Endothelial cell of umbilical vein (primary cell): ENCODE measurements at regions not wholly inside any gene's neighbourhood (a gene's known extent, or its start where the extent isn't known, plus 50 kb on each side); places are given as distances from the start of the nearest gene placed in this dataset.

Experiments
- BruUV-seq: library from RNA; stranded (reverse); fragments of 400-500 nt; replicated peaks from 2 replicates; lab custom pipeline; 2021; lab: Mats Ljungman, UMichigan
- CTCF ChIA-PET: fragments of 300-600, 350-600 bp; sonication (Branson Sonifier 250); formaldehyde crosslinking; loops from one replicate; lab custom pipeline; 2021; ENCODE audit warnings: antibody characterized with exemption, inconsistent platforms; lab: Charles Lee
- POLR2A ChIA-PET: fragments of 300-600, 350-600 bp; sonication (Branson Sonifier 250); formaldehyde crosslinking; loops from one replicate; lab custom pipeline; 2021; ENCODE audit warnings: antibody characterized with exemption, inconsistent platforms; lab: Charles Lee
- DNase-seq: peaks from one replicate; pipeline ENCODE4 v3.0.0-alpha.2; 2011; ENCODE audit warnings: low read depth, low spot score
- FAIRE-seq: peaks from 2 replicates; lab custom pipeline; 2011; peaks lifted over from hg19 to GRCh38; lab: Jason Lieb, UNC
- H2AFZ ChIP-seq: 2 replicates; pipeline ENCODE4 v1.6.0; 2012; ENCODE audit warnings: low read depth, low read length, control low read depth, inconsistent platforms
- H3K27ac ChIP-seq: 2 replicates; pipeline ENCODE4 v1.5.1; 2011; ENCODE audit warnings: low read depth, mild to moderate bottlenecking, control low read depth, low read length, moderate library complexity; ENCODE audit not compliant: insufficient read depth
- H3K27me3 ChIP-seq, 2 experiments: 2 replicates each; pipeline versions ENCODE4 v1.6.0 to v1.6.1; 2011; ENCODE audit warnings: low read length in 2 of 2, mixed read lengths in 1 of 2; ENCODE audit not compliant: control insufficient read depth in 2 of 2, insufficient read depth in 2 of 2
- H3K36me3 ChIP-seq, 2 experiments: 2 replicates in 1 of 2; 3 replicates in 1 of 2; pipeline ENCODE4 v1.5.1; 2011; ENCODE audit warnings: low read length in 2 of 2, mild to moderate bottlenecking in 1 of 2, moderate library complexity in 1 of 2; ENCODE audit not compliant: control insufficient read depth in 2 of 2, insufficient read depth in 2 of 2; ENCODE audit errors: extremely low read depth in 1 of 2
- H3K4me1 ChIP-seq: 3 replicates; pipeline ENCODE4 v1.5.1; 2011; ENCODE audit warnings: mild to moderate bottlenecking, low read length; ENCODE audit not compliant: control insufficient read depth, insufficient read depth; ENCODE audit errors: extremely low read depth
- H3K4me2 ChIP-seq: 2 replicates; pipeline ENCODE4 v1.6.1; 2011; ENCODE audit warnings: low read length, control low read depth, mixed read lengths; ENCODE audit not compliant: insufficient read depth
- H3K4me3 ChIP-seq, 3 experiments: fragments of 200-600 bp in 1 of 3; sonication (generic), shearing (Covaris generic) in 1 of 3; replicated peaks in 1 of 3; 2 replicates each; pipeline ENCODE4 v1.5.1; 2011 to 2016; ENCODE audit warnings: control low read depth in 3 of 3, low read length in 3 of 3, mild to moderate bottlenecking in 2 of 3, inconsistent platforms in 1 of 3, low read depth in 1 of 3, moderate library complexity in 1 of 3; ENCODE audit not compliant: insufficient read depth in 1 of 3
- H3K79me2 ChIP-seq: 2 replicates; pipeline ENCODE4 v1.6.0; 2012; ENCODE audit warnings: low read length, inconsistent platforms; ENCODE audit not compliant: control insufficient read depth, insufficient read depth
- H3K9ac ChIP-seq: replicated peaks from 2 replicates; pipeline ENCODE3; 2011; ENCODE audit warnings: low read length, control low read depth; ENCODE audit not compliant: insufficient read depth; ENCODE audit errors: extremely low read depth
- H3K9me1 ChIP-seq: replicated peaks from 3 replicates; pipeline ENCODE4 v1.6.0; 2011; ENCODE audit warnings: mild to moderate bottlenecking, low read length; ENCODE audit not compliant: control insufficient read depth, insufficient read depth; ENCODE audit errors: extremely low read depth
- H3K9me3 ChIP-seq: replicated peaks from 2 replicates; pipeline ENCODE4 v1.5.1; 2012; ENCODE audit warnings: low read length, inconsistent platforms; ENCODE audit not compliant: control insufficient read depth, insufficient read depth
- H4K20me1 ChIP-seq: replicated peaks from 2 replicates; pipeline ENCODE3; 2011; ENCODE audit warnings: mild to moderate bottlenecking, low read length; ENCODE audit not compliant: control insufficient read depth, insufficient read depth; ENCODE audit errors: extremely low read depth
- CTCF ChIP-seq, 2 donors: IDR thresholded peaks; 1 replicate in 1 of 2; 2 replicates in 1 of 2; pipeline ENCODE4 v1.5.1; 2011; ENCODE audit warnings: low read length in 2 of 2, mild to moderate bottlenecking in 2 of 2, moderate library complexity in 2 of 2, control low read depth in 1 of 2, inconsistent platforms in 1 of 2, low read depth in 1 of 2; ENCODE audit not compliant: insufficient read depth in 1 of 2; ENCODE audit errors: extremely low read depth in 1 of 2
- EZH2 ChIP-seq: IDR thresholded peaks from 2 replicates; pipeline ENCODE4 v1.6.1; 2012; ENCODE audit warnings: borderline replicate concordance, low read depth, mild to moderate bottlenecking, moderate library complexity, low read length, inconsistent platforms; ENCODE audit not compliant: severe bottlenecking
- FOS ChIP-seq: IDR thresholded peaks from 2 replicates; pipeline ENCODE4 v1.6.1; 2011; ENCODE audit warnings: mild to moderate bottlenecking, low read length, moderate library complexity, borderline replicate concordance; ENCODE audit not compliant: insufficient read depth
- GATA2 ChIP-seq: IDR thresholded peaks from 2 replicates; pipeline ENCODE4 v1.7.0; 2011; ENCODE audit warnings: low read depth, mild to moderate bottlenecking, moderate library complexity, mixed read lengths, low read length; ENCODE audit not compliant: insufficient read length, insufficient read depth
- JUN ChIP-seq: IDR thresholded peaks from 2 replicates; pipeline ENCODE4 v1.6.1; 2011; ENCODE audit warnings: borderline replicate concordance, low read depth; ENCODE audit not compliant: insufficient read length, insufficient read depth
- MAX ChIP-seq: IDR thresholded peaks from 2 replicates; pipeline ENCODE4 v1.6.1; 2011; ENCODE audit not compliant: insufficient read depth, insufficient read length
- MYC ChIP-seq: IDR thresholded peaks from one replicate; pipeline ENCODE4 v1.6.1; 2011; ENCODE audit warnings: mild to moderate bottlenecking, low read depth, low read length
- POLR2A ChIP-seq: IDR thresholded peaks from 2 replicates; pipeline ENCODE4 v1.6.1; 2012; ENCODE audit warnings: low read depth, mild to moderate bottlenecking, control low read depth, low read length
- POLR2AphosphoS5 ChIP-seq: IDR thresholded peaks from 2 replicates; pipeline ENCODE4 v1.6.1; 2012; ENCODE audit warnings: low read depth, mild to moderate bottlenecking, control low read depth, low read length, moderate library complexity; ENCODE audit not compliant: insufficient read depth
- dilution Hi-C: fragments of 300-500 bp; cut with MboI; formaldehyde crosslinking; loops from one replicate; pipeline ENCODE4 v1.15.0; 2019; ENCODE audit warnings: low sequenced_read_pairs; ENCODE audit not compliant: extremely low pct_ligation_motif_present
- intact Hi-C: fragments of 100-400 bp; cut with micrococcal nuclease; formaldehyde crosslinking; loops from one replicate; pipeline ENCODE4 v1.10.0; 2022

- no peak overlapping the region for H3K4me3 ChIP-seq
- POLR2A ChIA-PET: no interaction called here
- H3K79me2 ChIP-seq: no peaks in the 10 kb centered on the region
- H3K4me2 ChIP-seq: no peak overlapping the region
- H3K27me3 ChIP-seq: no peaks in the 10 kb centered on the region
- dilution Hi-C loops: no loop called here
- DNase-seq (no peak), FAIRE-seq (no peak)
- no peak overlapping the region for H2AFZ ChIP-seq
- H4K20me1 ChIP-seq: no peaks in the 10 kb centered on the region
- H3K4me1 ChIP-seq: no peaks in the 10 kb centered on the region
- BruUV-seq: no TSS peak
- CTCF ChIA-PET: no interaction called here
- no peak for TF ChIP-seq POLR2A
- no peaks in the 10 kb centered on the region for H3K9me3 ChIP-seq
- no peak overlapping the region for H3K27ac ChIP-seq
- no peaks in the 10 kb centered on the region for H3K36me3 ChIP-seq
- intact Hi-C loops: no loop called here
- H3K9ac ChIP-seq: no peak overlapping the region
- no peaks in the 10 kb centered on the region for H3K9me1 ChIP-seq
Observed at GRCh38 chr1:219404629-219405028, 208.3 kb downstream of the ZC3H11B start.

GRCh38 chr1:219402925-219403324 lies 210.0 kb downstream of the ZC3H11B start:
- Histone ChIP-seq H3K27ac (no peak overlapping the region), H3K36me3 (no peaks in the 10 kb centered on the region), H3K79me2 (no peaks in the 10 kb centered on the region), H4K20me1 (no peaks in the 10 kb centered on the region), H3K27me3 (no peaks in the 10 kb centered on the region), H3K4me3 (no peak overlapping the region), H3K4me1 (no peaks in the 10 kb centered on the region), H2AFZ (no peak overlapping the region), H3K4me2 (no peak overlapping the region), H3K9me3 (no peaks in the 10 kb centered on the region), H3K9ac (no peak overlapping the region), H3K9me1 (no peaks in the 10 kb centered on the region)
- CTCF ChIA-PET: no interaction called here
- intact Hi-C loops (no loop called here), dilution Hi-C loops (no loop called here)
- POLR2A ChIA-PET: no interaction called here
- TF ChIP-seq POLR2AphosphoS5 (no peak), CTCF (IDR thresholded peaks at IDR 0.05; ENCODE audit: extremely low read depth in 1 of 2, insufficient read depth in 1 of 2, low read depth in 1 of 2, low read length in 2 of 2) (no peak), MYC (no peak), FOS (no peak), MAX (no peak), GATA2 (no peak), JUN (no peak), POLR2A (no peak), EZH2 (no peak)
- no peak for FAIRE-seq
- no TSS peak for BruUV-seq
- DNase-seq: no peak
